GM04503 (cell line): ENCODE measurements at regions not wholly inside any gene's neighbourhood (a gene's known extent, or its start where the extent isn't known, plus 50 kb on each side); places are given as distances from the start of the nearest gene placed in this dataset.

Source experiments
- DNase-seq: peaks from one replicate; pipeline ENCODE4 v3.0.0-alpha.2; 2012; ENCODE audit warnings: low read depth

DNA sequence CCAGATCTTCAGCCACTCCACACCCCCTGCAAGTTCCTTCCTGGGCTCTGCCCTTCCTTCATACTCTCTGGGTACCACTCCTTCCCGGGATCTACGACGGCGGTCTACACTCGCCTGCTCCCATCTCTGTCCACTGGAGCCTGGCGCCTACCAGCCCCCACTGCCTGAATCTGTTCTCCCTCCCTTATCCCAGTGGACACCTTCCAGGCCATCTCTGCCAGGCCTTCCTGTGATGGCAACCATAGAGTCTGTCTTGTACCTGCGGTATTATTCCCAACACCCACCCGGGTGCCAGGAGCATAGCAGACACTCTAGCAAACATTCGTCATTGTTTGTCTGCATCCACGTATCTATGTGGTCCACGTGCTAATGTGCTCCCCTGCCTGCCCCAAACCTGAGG lies 140.9 kb downstream of the ZFP36L2 start:
- DNase-seq, result no peak

DNA sequence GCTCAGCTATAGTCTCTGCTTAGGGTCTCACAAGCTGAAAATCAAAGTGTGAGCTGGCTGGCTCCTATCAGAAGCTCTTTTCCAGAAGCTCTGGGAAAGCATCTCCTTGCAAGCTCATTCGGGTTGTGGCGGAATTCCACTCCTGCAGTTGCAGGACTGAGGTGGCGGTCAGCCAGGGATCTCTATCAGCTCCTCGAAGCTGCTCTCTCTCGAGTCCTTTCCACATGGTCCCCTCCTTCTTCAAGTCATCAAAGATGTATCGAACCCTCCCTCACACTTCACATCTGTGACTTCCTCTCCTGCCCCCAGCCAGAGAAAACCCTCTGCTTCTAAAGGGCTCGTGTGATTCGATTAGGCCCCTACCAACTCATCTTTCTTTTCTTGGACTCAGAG lies 141.7 kb downstream of the ZFP36L2 start:
- DNase-seq, result no peak

DNA sequence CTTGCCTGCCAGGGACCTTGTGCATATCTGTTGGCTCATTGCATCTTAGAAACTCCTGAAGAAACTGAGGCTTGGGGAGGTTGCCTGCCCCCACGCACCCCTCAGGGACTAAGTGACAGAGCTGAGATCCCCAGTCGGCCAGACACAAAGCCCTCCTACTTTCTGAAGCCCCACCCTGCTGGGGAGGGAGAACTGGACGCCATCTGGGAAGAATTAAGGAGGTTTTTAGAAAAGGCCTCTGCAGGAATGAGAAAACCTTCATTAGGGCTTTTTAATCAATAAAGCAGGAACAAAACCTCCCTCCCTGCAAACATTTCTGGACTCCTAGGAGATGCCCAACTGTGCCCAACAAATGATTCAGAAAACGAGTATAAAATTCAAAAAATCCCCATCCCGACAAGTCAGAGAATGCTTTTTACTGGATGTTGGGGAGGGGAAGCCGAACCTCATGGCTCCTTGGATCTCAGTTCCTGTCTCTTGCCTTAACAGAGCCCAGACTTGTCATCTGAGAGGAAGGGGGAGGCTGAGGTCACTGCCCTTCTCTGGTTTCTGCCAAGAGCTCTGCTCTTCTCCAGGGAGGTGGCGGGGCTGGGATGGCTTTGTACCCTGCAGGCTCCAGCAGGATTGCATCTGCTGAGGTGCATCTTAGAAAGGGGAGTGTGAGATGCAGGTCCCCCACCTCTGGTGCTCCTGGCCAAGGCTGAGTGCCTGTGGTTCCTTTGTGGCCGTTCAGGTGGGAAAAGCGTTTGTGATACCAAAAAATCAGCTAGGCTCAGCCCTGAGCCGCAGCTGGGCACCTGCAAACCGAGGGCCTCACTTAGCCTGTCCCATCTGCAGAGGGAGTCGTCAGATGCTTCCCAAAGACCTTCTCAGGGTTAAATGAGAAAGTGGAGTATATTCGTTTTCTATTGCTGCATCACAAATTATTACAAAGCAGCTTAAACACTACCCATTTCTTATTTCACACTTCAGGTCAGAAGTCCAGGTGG lies 142.4 kb downstream of the ZFP36L2 start:
- peak; percentile 58 for DNase-seq

DNA sequence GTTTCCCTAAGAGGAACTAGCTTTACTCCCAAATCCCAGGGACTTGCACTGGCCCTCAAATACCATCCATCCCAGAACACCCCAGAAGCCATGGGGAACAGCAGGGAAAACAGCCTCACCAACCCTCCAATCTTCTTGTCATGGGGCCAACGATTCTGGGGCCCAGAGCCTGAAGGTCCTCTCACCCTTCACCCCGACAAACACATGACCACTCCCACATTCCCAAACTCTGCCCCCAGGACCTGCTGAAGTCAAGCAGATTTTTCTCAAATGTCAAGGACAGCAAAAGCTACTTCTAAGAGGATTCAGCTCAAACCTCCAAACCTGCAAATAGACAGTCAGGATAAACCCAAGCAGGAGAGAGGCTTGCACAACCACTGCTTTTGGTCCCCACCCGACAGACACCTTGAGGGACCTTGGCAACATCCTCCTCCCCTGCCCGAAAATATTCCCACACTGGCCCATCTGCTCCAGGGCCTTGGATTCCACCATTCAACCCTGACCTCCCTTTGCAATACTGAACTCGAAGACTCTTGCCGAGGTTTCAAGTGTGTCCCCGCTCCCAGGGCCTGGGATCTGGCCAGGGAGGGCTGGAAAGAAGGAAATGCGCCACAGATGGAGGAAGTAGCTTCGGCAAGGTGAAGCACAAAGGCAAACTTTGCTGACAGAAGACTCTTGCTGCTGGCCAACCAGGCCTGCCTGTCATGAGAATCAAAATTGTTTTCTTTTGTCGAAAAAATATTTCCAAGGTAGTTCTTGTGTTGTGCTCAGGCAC lies 143.3 kb downstream of the ZFP36L2 start:
- no peak for DNase-seq

DNA sequence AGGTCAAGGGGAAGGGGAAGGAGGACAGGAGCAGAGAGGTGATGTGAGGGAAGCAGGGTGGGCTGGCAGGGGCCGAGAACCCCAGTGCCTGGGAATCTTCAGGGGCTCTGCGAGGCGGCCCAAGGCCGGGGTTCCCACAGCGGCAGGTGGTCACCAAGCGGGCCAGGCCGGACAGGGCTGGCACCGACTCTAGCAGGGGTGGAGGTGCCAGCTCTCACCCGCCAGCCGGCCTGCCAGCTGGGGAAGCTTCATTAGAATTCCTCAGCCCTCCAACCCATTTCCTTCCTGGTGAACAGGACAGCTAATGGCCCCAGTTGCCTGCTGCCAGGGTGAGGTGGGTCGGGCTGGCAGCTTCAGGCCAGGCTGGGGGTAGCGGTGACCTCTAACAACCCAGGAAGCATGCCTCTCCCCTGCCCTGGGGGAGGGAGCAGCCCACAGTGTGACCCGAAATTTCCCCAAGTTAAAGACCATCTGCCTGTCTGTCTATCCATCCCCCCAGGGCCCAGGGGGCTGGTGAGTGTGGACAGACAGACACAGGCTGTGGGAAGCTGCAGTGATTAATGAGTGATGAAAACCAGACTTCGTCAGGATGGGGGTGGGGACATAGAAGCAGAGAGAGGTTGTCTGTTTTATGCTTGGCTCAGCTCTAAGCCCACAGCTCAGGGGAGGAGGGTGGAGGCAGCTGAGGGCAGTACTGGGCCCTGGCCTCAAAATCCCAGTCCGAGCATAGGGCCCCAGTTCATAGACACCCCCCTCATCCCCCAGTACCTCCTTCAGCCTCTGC lies 144.1 kb downstream of the ZFP36L2 start:
- DNase-seq, result peak; percentile 79

DNA sequence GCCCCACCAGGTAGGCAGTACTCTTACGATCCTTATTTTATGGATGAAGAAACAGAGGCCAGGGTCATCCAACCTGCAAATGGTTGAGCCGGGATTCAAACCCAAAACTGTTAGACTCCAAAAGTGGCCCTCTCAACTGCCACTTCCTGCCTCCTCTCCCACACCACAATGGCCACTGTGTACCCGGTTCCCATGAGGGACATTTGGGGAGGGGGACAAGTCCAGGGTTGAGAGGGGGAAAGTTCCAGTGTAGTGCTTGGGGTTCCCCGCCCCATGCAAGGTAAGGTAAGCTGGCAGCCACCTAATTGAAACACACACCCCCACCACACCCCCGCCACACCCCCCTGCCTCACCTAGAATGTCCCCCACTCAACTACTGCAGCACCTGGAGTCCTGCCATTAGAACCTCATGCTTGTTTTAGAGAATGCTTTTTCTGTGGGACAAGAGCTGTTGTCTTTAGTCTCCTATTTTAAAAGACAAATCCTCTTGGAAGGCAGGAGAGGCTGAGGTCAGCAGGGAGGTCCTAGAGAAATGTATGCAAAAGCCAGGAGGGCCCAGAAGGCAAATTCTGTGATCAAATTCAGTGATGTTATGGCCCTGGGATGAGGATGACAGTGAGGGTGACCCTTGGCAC lies 145.2 kb downstream of the ZFP36L2 start:
- no peak for DNase-seq

DNA sequence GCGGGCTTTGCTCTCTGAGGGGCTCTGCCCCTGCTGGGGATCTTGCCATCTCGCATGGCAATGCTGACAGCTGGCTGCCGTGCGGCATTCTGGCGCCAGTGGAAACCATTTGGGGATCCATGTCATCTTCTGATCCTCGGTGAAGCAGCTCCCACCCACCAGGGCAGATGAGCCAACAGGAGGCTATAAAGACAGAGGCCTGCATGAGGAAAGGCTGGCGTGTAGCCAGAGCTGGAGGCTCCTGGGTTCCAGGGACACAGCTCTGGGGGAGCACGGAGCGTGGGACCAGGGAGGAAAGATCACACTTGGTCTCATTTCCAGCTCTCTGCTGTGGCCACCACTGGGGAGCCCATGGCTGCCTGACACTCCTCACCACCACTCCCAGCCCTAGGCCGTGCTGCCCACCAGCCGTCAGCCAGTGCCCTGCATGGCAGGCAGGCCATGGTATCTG lies 145.8 kb downstream of the ZFP36L2 start:
- DNase-seq, result no peak

DNA sequence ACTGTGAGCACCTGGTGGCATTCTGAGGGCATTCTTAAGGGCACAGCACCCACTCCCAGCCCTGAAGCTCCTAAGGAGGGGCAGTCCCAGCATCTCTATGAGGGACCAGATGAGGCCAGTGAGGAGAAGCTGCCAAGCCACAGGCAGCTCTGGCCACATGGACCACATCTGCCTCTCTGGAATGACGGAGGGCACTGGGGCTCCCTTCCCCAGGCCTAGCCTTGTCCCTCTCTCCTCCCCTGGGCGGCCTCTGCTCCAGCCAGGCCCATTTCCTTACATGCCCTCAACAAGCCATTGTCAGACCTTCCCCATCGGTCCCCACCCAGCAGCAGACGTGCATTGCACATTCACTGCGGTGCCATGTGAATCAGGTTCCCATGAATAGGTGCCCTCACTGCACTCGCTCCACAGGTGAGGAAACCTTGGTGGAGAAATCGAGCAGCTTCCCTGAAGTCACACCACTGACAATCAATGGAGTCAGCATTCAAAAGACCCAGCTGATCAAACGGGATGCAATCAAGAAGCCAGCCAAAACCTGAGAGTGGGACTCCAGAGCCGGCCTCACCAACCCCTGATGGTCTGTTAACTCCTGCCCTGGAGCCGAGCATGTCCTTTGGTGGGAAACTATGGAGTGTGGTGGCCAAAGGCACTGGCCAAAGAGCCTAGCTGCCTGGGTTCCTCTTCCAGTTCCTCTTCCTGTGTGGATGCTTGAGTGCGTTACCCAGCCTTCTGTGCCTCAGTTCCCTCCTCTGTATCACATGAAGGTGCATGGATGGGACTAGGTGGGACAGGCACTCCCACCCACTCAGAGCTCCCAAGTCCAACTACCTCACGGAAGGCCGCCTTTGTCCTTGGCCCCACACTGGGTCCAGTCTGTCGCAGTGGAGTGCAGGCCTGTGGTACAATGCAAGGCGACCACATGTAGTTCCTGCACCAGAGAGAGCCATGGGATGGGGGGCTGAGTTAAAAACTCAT lies 147.3 kb downstream of the ZFP36L2 start:
- DNase-seq, result no peak

DNA sequence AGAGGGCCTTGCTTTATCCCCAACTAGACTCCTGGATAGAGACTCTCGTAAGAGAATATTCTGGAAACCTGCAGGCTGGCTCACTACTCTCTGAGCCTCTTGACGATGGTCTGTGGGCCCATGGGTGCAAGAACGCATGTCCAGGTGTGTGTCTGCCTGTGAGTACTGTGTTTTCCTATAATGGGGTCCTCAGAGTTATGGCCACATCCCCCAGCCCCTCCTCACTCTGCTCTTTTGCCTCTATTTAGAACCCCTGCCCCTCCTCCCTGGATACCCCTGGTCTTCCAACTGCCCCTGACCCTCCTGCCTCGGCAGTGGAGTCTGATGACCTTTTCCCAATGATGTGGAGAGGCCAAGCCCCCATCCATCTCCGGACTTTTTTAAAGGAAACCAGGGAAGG lies 148.1 kb downstream of the ZFP36L2 start:
- DNase-seq, result no peak

DNA sequence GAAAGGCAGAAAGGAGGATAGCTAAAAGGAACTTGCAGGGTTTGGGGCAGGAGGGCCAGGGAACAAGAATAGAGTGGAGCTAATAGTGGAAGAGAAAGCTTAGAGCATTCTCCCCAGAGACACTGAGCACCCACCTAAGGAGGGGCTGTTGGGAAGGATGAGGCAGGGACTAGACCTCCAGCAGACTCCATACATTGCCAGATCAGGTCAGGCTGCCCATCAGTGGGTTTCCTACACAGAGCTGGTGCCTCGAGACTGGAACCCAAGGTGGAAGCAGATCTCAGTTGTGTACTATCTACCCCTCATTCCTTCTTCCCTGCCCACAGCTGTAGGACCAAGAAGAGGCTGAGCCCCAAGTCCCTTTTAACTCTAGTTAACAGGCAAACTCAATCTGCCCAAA lies 148.5 kb downstream of the ZFP36L2 start:
- no peak for DNase-seq

DNA sequence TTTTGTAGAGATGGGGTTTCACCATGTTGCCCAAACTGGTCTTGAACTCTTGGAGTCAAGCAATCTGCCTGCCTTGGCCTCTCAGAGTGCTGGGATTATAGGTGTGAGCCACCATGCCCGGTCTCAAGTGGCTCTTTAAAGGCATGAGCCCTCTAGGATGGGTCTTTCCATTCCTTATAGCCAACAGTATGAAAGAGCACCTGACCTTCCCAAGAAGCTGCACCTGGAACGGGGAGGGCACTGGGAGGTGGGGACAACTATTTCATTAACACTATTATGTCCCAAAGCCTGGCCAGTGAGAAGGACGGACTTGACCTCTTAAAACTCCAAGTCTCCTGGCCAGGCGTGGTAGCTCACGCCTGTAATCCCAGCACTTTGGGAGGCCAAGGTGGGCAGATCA lies 149.7 kb downstream of the ZFP36L2 start:
- DNase-seq, result no peak

DNA sequence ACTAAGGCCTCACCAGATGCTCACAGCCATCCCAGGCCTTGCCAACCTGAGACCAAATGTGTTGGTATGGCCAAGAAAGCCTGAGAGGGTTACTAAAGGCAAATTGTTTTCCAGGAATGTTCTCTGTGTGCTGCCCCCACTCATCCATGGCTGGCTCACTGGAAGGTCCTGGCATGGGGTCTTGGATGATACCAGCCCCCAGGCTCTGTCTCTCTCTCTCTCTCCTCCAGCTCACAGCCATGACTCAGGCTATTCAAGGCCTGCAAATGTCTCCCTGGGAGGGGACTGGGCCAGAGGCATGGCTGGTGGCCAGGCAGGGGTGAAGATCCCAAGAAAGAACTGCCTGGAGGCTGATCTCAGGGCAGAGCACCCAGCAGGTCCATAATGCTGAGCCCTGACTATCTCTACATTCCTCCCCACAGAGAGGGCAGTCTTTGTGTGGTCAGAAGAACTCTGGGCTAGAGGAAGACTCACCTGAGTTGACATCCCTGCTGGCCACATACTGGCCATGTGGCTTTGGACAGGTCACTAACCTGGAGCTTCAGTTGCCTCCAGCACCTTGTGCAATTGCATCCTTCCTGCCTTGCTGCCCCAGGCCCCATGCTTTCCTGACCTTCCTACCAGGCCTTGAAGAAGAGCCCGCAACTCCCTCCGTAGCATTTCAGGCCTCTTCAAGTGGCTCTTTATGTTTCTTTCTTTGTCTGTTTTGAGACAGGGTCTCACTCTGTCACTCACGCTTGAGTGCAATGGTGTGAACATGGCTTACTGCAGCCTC lies 150.4 kb downstream of the ZFP36L2 start:
- DNase-seq, result no peak

DNA sequence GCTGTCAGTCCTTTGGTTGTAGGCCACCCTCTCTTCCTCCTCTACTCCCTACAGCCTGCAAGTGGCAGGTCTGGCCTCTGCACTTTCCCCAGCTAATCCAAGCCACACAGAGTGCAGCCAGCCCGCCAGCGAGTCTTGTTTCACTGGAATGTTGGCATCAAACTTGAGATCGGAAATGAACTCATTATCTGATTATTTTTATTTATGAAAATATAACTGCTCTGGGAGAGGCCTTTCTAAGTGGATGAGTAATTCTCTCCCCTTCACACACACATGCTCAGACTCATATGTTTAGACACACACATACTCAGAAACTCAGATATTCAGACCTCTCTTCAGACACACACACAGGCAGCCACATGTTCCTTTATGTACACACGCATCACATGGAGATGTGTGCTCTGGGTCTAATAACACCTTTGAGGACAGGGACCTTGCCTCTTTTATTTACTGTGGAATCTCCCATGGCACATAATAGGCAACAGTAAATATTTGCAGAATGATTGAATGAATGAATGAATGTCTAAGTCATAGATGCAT lies 151.3 kb downstream of the ZFP36L2 start:
- DNase-seq, result peak; percentile 96

DNA sequence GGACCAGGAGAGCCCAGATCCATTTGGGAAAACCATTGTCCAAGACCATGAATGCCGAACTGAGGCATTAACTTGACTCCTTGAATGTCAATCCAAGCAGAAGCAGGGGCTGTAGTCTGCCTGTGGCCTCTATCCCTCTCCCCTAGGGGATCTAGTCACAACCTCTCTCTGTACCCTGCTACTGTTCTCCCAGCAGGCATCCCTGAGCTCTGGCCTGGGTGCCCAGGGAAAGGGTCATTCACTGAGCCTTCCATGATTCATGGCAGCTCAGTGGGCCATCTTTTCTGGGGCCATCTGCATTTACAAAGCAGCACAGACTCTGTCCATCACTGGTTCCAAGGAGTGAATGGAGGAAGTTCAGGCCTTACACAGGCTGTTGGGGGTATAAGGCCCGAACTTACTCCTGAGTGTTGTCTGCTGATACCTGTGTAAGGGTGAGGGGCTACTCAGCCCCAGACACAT lies 151.8 kb downstream of the ZFP36L2 start:
- no peak for DNase-seq

DNA sequence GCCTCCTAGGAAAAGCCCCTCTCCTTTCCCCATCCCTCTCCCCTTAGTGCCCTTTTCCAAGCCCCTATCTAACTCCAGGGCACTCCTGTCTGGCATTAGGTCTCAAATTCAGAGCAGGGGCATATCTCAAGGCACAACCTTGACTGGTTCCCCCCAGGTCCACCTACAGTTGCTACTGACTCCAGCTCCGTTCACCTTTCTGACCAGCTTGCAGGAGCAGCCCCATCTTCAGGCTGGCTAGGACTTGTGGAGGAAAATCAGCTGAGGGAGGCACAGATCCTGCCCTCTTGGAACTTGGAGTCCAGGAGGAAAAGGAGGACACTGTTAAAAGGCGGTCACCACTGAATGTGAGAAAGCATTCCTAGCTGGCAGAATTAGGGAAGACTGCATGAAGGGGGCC lies 152.4 kb downstream of the ZFP36L2 start:
- no peak for DNase-seq

DNA sequence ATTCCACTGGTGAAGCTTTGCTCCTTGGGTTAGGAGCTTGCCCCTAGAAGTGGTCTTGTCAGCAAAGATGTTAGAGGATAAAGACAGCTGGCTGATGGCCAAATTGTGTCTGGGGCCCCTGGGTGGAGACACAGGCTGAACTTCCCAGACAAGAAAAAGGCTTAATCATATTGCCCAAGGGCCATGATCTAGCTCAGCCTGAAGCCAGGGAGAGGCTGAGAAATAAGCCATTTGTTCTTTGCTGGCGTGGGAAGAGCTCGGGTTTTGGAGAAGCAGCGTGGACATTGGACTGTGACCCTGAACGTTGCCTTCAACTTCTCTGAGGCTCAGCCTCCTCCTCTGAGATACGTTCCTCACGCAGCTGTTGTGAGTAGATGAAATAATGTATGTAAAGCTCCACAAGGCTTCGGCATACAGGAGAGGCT lies 153.0 kb downstream of the ZFP36L2 start:
- no peak for DNase-seq

DNA sequence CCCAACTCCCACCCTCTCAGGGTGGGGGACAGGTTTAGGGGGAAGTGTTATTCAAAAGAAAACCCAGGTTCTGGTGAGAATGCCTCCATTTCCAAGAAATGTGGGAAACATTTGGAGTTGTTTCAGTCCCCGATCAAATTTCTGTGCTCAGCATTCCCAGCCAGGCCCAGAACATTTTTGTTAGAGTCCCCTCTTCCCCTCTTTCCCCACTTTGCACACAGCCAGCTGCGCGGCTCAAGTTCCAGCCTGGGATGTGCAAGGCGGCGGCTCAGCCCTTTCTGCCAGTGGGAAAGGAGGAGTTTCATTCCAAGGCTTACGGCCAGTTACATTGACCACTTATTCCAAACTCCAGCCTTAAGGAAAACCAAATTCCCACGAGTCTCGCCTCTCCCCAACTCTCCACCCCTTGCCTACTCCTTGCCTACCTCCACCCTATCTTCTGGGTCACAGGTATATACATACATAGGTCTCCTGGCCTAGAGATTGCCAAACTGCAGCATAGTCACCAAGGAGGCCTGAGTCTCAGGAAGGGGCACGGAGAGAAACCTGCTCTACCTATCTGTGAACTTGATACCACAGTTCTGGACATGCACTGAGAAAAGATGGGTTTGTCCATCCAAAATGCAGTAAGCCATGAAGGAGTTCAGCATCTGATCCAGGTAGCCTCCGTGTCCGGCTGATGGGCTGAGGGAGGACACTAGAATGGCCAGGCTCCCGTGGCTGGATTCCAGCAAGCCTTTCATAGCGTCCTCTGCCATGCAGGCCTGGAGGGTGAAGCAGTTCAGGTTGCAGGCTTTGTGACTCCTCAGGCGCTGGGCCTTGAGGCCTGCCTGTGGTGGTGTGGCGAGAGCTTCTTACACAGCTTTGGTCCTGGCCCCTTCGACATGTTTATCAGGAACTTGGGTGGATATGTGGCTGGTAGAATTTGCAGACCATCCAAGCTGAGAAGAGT lies 154.5 kb downstream of the ZFP36L2 start:
- DNase-seq, result no peak
